SK-N-SH (cell line): ENCODE measurements at regions not wholly inside any gene's neighbourhood (a gene's known extent, or its start where the extent isn't known, plus 50 kb on each side); places are given as distances from the start of the nearest gene placed in this dataset.

Experiments used
- CTCF ChIA-PET: fragments of 300-600, 350-600 bp; formaldehyde crosslinking; extraction: SDS; loops from one replicate; lab custom pipeline; 2021; lab: Yijun Ruan, JAX
- POLR2A ChIA-PET: fragments of 350-600 bp; sonication (Branson Sonifier 250); formaldehyde crosslinking; extraction: SDS; loops from one replicate; lab custom pipeline; 2020; ENCODE audit warnings: antibody characterized with exemption, inconsistent platforms; lab: Yijun Ruan, JAX
- DNase-seq: peaks from one replicate; pipeline ENCODE4 v3.0.0; 2012
- H2AFZ ChIP-seq: fragments of 200-600 bp; sonication (generic); 2 replicates; pipeline ENCODE4 v1.8.1; 2016; ENCODE audit warnings: antibody characterized with exemption, mild to moderate bottlenecking, low read depth
- H3F3A ChIP-seq: fragments of 200-600 bp; sonication (generic); replicated peaks from 2 replicates; pipeline ENCODE3; 2016; ENCODE audit warnings: antibody characterized with exemption, mild to moderate bottlenecking; ENCODE audit not compliant: insufficient read depth
- H3K27ac ChIP-seq, 2 experiments: fragments of 200-500 bp in 1 of 2; fragments of 200-600 bp in 1 of 2; sonication (Bioruptor generic) in 1 of 2; sonication (generic), shearing (Covaris generic) in 1 of 2; 2 replicates each; pipeline versions ENCODE4 v1.5.1 to v1.6.1; 2014 to 2016; ENCODE audit warnings: low read depth in 2 of 2, inconsistent platforms in 1 of 2, low read length in 1 of 2, mild to moderate bottlenecking in 1 of 2, mixed read lengths in 1 of 2
- H3K27me3 ChIP-seq: fragments of 200-600 bp; sonication (generic), shearing (Covaris generic); 2 replicates; pipeline ENCODE4 v1.6.1; 2016; ENCODE audit warnings: mixed run types; ENCODE audit not compliant: insufficient read depth
- H3K36me3 ChIP-seq, 2 experiments: fragments of 200-500 bp in 1 of 2; fragments of 200-600 bp in 1 of 2; sonication (Bioruptor generic) in 1 of 2; sonication (generic) in 1 of 2; replicated peaks in 1 of 2; 2 replicates each; pipeline versions ENCODE3 to v1.5.1; 2014 to 2016; ENCODE audit warnings: low read length in 1 of 2, mild to moderate bottlenecking in 1 of 2; ENCODE audit not compliant: insufficient read depth in 2 of 2, control insufficient read depth in 1 of 2
- H3K4me1 ChIP-seq, 2 experiments: fragments of 200-500 bp in 1 of 2; fragments of 200-600 bp in 1 of 2; sonication (Bioruptor generic) in 1 of 2; sonication (generic), shearing (Covaris generic) in 1 of 2; 2 replicates each; pipeline versions ENCODE4 v1.5.1 to v1.6.1; 2014 to 2016; ENCODE audit warnings: low read depth in 1 of 2, low read length in 1 of 2, mixed run types in 1 of 2; ENCODE audit not compliant: insufficient read depth in 2 of 2, control insufficient read depth in 1 of 2
- H3K4me2 ChIP-seq: fragments of 200-600 bp; sonication (generic), shearing (Covaris generic); 2 replicates; pipeline ENCODE4 v1.6.1; 2017; ENCODE audit warnings: mixed run types
- H3K4me3 ChIP-seq, 2 experiments: fragments of 200-500 bp in 1 of 2; fragments of 200-600 bp in 1 of 2; sonication (Bioruptor generic) in 1 of 2; sonication (generic), shearing (Covaris generic) in 1 of 2; 2 replicates each; pipeline versions ENCODE4 v1.5.1 to v1.8.1; 2014 to 2016; ENCODE audit warnings: low read depth in 2 of 2, inconsistent platforms in 1 of 2, low read length in 1 of 2, mild to moderate bottlenecking in 1 of 2, mixed read lengths in 1 of 2, moderate library complexity in 1 of 2
- H3K79me2 ChIP-seq: fragments of 200-600 bp; sonication (generic); 2 replicates; pipeline ENCODE4 v1.8.1; 2017; ENCODE audit warnings: mild to moderate bottlenecking; ENCODE audit not compliant: insufficient read depth
- H3K9ac ChIP-seq: fragments of 200-600 bp; sonication (generic); 2 replicates; pipeline ENCODE4 v1.6.1; 2017; ENCODE audit warnings: mixed run types
- H3K9me2 ChIP-seq: fragments of 200-600 bp; sonication (generic); 2 replicates; pipeline ENCODE4 v1.6.1; 2017; ENCODE audit warnings: mixed run types
- H3K9me3 ChIP-seq: fragments of 200-600 bp; sonication (generic); 2 replicates; pipeline ENCODE4 v1.6.1; 2017; ENCODE audit warnings: mixed run types, mild to moderate bottlenecking, moderate library complexity
- H4K20me1 ChIP-seq: fragments of 200-600 bp; sonication (generic); 2 replicates; pipeline ENCODE4 v1.6.1; 2017; ENCODE audit warnings: mild to moderate bottlenecking, mixed run types; ENCODE audit not compliant: insufficient read depth
- ELF1 ChIP-seq: IDR thresholded peaks from 2 replicates; pipeline ENCODE4 v1.4.0; 2012
- FOSL2 ChIP-seq: IDR thresholded peaks from 2 replicates; pipeline ENCODE4 v1.4.0; 2012; ENCODE audit warnings: low read depth, mild to moderate bottlenecking, moderate library complexity, borderline replicate concordance
- FOXJ3 ChIP-seq: sonication (generic); formaldehyde crosslinking; IDR thresholded peaks from 2 replicates; pipeline ENCODE4 v1.5.1; 2020; ENCODE audit warnings: mild to moderate bottlenecking, missing genetic modification reagents
- FOXM1 ChIP-seq: IDR thresholded peaks from 2 replicates; pipeline ENCODE4 v1.4.0; 2012; ENCODE audit warnings: low read depth, mild to moderate bottlenecking
- IRF3 ChIP-seq: fragments of 150-350 bp; IDR thresholded peaks from 2 replicates; pipeline ENCODE4 v1.6.1; 2016; ENCODE audit warnings: mild to moderate bottlenecking, low read depth, low read length
- MXI1 ChIP-seq: IDR thresholded peaks from 2 replicates; pipeline ENCODE4 v1.6.1; 2012; ENCODE audit warnings: mild to moderate bottlenecking, low read depth, low read length, improper control_type of control experiment
- POLR2AphosphoS5 ChIP-seq: IDR thresholded peaks from 2 replicates; pipeline ENCODE4 v1.6.1; 2012; ENCODE audit warnings: low read depth, low read length
- REST ChIP-seq: IDR thresholded peaks from 2 replicates; pipeline ENCODE4 v1.6.1; 2012; ENCODE audit warnings: mild to moderate bottlenecking, low read depth, low read length, moderate library complexity
- RXRA ChIP-seq: IDR thresholded peaks from 2 replicates; pipeline ENCODE4 v1.4.0; 2012; ENCODE audit warnings: low read depth, mild to moderate bottlenecking, borderline replicate concordance
- TAF1 ChIP-seq: IDR thresholded peaks from 2 replicates; pipeline ENCODE4 v1.6.1; 2012; ENCODE audit warnings: low read depth, mild to moderate bottlenecking, low read length, moderate library complexity, borderline replicate concordance
- USF1 ChIP-seq: IDR thresholded peaks from 2 replicates; pipeline ENCODE4 v1.4.0; 2012; ENCODE audit warnings: low read depth, borderline replicate concordance
- WGBS: methylation state at CpG from one replicate; pipeline ENCODE4 v1.1.6; 2017; ENCODE audit warnings: low lambda C conversion rate; 5-methylcytosine and 5-hydroxymethylcytosine counted together

- no peak overlapping the region for H3K4me2 ChIP-seq
Observed at GRCh38 chr4:147049946-147050345, 104.3 kb upstream of the TTC29 start.

More at GRCh38 chr4:147049946-147050345, 104.3 kb upstream of the TTC29 start:
- H3K4me1 ChIP-seq, result no peaks in the 10 kb centered on the region; a peak in 2 of 4 replicates
- ChIA-PET POLR2A (no interaction called here), CTCF (interaction anchor here (1.0 to 1.3 kb wide), 3 partner anchors 16 to 40 kb away, joined by 3 to 4 read pairs (median 3); no protein-coding TSS in a partner anchor)
- peaks cover 9% of the 10 kb centered on the region; the same call in 1 of the 2 replicates for H3K27me3 ChIP-seq
- H3F3A ChIP-seq, result no peaks in the 10 kb centered on the region
- no peak overlapping the region for H3K9ac ChIP-seq
- H3K36me3 ChIP-seq, result no peaks in the 10 kb centered on the region
- no peak overlapping the region for H3K27ac ChIP-seq
- no peak overlapping the region for H2AFZ ChIP-seq
- no peaks in the 10 kb centered on the region for H3K9me2 ChIP-seq
- H3K79me2 ChIP-seq, result no peaks in the 10 kb centered on the region
- TF ChIP-seq REST (no peak), FOSL2 (no peak), TAF1 (no peak), IRF3 (no peak), FOXM1 (no peak), POLR2AphosphoS5 (no peak), ELF1 (no peak), USF1 (no peak), MXI1 (no peak), RXRA (no peak), FOXJ3 (no peak)
- H3K9me3 ChIP-seq, result no peaks in the 10 kb centered on the region
- no peaks in the 10 kb centered on the region for H4K20me1 ChIP-seq
- 43% methylated on average over 3 of the region's 5 CpGs for WGBS
- no peak overlapping the region for H3K4me3 ChIP-seq
- no peak for DNase-seq
